H9 (cell line): ENCODE measurements at regions not wholly inside any gene's neighbourhood (a gene's known extent, or its start where the extent isn't known, plus 50 kb on each side); places are given as distances from the start of the nearest gene placed in this dataset.

ENCODE experiments used
- DNase-seq: peaks from one replicate; pipeline ENCODE4 v3.0.0-alpha.2; 2017
- H2AFZ ChIP-seq: one replicate; pipeline ENCODE4 v1.6.1; 2013; ENCODE audit warnings: mild to moderate bottlenecking, low read length, control low read depth, moderate library complexity
- H2AK5ac ChIP-seq: 2 replicates; pipeline ENCODE4 v1.6.1; 2013; ENCODE audit warnings: low read length, control low read depth, mixed read lengths; ENCODE audit not compliant: insufficient read length
- H2BK120ac ChIP-seq: one replicate; pipeline ENCODE4 v1.6.1; 2013; ENCODE audit warnings: low read depth, mild to moderate bottlenecking, low read length, control low read depth, inconsistent platforms; ENCODE audit not compliant: poor library complexity, severe bottlenecking
- H2BK12ac ChIP-seq: 2 replicates; pipeline ENCODE4 v1.6.1; 2013; ENCODE audit warnings: low read length, control low read depth, mixed read lengths, low read depth; ENCODE audit not compliant: insufficient read length
- H2BK15ac ChIP-seq: 2 replicates; pipeline ENCODE4 v1.6.1; 2013; ENCODE audit warnings: low read depth, low read length, control low read depth
- H2BK20ac ChIP-seq: one replicate; pipeline ENCODE4 v1.6.1; 2013; ENCODE audit warnings: low read depth, mild to moderate bottlenecking, low read length, control low read depth, inconsistent platforms; ENCODE audit not compliant: poor library complexity, severe bottlenecking
- H2BK5ac ChIP-seq: 2 replicates; pipeline ENCODE4 v1.6.1; 2013; ENCODE audit warnings: low read length, control low read depth, mixed read lengths; ENCODE audit not compliant: insufficient read length
- H3K14ac ChIP-seq: 2 replicates; pipeline ENCODE4 v1.6.1; 2013; ENCODE audit warnings: low read length, control low read depth; ENCODE audit not compliant: insufficient read depth
- H3K18ac ChIP-seq: 2 replicates; pipeline ENCODE4 v1.6.1; 2013; ENCODE audit warnings: low read depth, mild to moderate bottlenecking, mixed read lengths, low read length, control low read depth; ENCODE audit not compliant: insufficient read length
- H3K23ac ChIP-seq: 2 replicates; pipeline ENCODE4 v1.6.1; 2013; ENCODE audit warnings: low read length, control low read depth, mixed read lengths, low read depth; ENCODE audit not compliant: insufficient read length
- H3K23me2 ChIP-seq: 2 replicates; pipeline ENCODE4 v1.6.1; 2013; ENCODE audit warnings: low read depth, mild to moderate bottlenecking, mixed read lengths, low read length, control low read depth; ENCODE audit not compliant: insufficient read length, poor library complexity, severe bottlenecking
- H3K27ac ChIP-seq: 2 replicates; pipeline ENCODE4 v1.5.1; 2013; ENCODE audit warnings: low read length, control low read depth, mixed read lengths, low read depth; ENCODE audit not compliant: insufficient read length
- H3K27me3 ChIP-seq: 2 replicates; pipeline ENCODE4 v1.6.1; 2013; ENCODE audit warnings: low read length, control low read depth, inconsistent platforms; ENCODE audit not compliant: insufficient read depth
- H3K4ac ChIP-seq: 2 replicates; pipeline ENCODE4 v1.6.1; 2013; ENCODE audit warnings: low read depth, mild to moderate bottlenecking, control low read depth, inconsistent platforms, low read length, moderate library complexity
- H3K4me1 ChIP-seq: 2 replicates; pipeline ENCODE4 v1.6.1; 2013; ENCODE audit warnings: low read length, control low read depth, inconsistent platforms; ENCODE audit not compliant: insufficient read depth
- H3K4me2 ChIP-seq: 2 replicates; pipeline ENCODE4 v1.6.1; 2013; ENCODE audit warnings: low read length, control low read depth, mixed read lengths; ENCODE audit not compliant: insufficient read length, insufficient read depth
- H3K56ac ChIP-seq: 2 replicates; pipeline ENCODE4 v1.6.1; 2013; ENCODE audit warnings: low read depth, mild to moderate bottlenecking, mixed read lengths, low read length, control low read depth; ENCODE audit not compliant: insufficient read length
- H3K79me1 ChIP-seq: 2 replicates; pipeline ENCODE4 v1.6.1; 2013; ENCODE audit warnings: low read depth, mild to moderate bottlenecking, moderate library complexity, low read length, control low read depth, inconsistent platforms; ENCODE audit not compliant: insufficient read depth, poor library complexity, severe bottlenecking
- H3K79me2 ChIP-seq: 2 replicates; pipeline ENCODE4 v1.6.1; 2013; ENCODE audit warnings: low read length, control low read depth, inconsistent platforms; ENCODE audit not compliant: insufficient read depth
- H3K9ac ChIP-seq: 2 replicates; pipeline ENCODE4 v1.6.1; 2013; ENCODE audit warnings: low read length, control low read depth, mixed read lengths; ENCODE audit not compliant: insufficient read length; ENCODE audit errors: extremely low read depth
- H3K9me3 ChIP-seq: one replicate; pipeline ENCODE4 v1.6.1; 2013; ENCODE audit warnings: low read depth, low read length, inconsistent platforms; ENCODE audit not compliant: control insufficient read depth
- H3T11ph ChIP-seq: one replicate; pipeline ENCODE4 v1.6.1; 2013; ENCODE audit warnings: mild to moderate bottlenecking, low read length, control low read depth, inconsistent platforms
- H4K20me1 ChIP-seq: one replicate; pipeline ENCODE4 v1.6.1; 2013; ENCODE audit not compliant: control insufficient read depth, insufficient read length, insufficient read depth
- H4K5ac ChIP-seq: 2 replicates; pipeline ENCODE4 v1.6.1; 2013; ENCODE audit warnings: low read depth, mild to moderate bottlenecking, mixed read lengths, low read length, control low read depth; ENCODE audit not compliant: insufficient read length
- H4K8ac ChIP-seq: replicated peaks from 2 replicates; pipeline ENCODE4 v1.6.1; 2013; ENCODE audit warnings: low read length, control low read depth, mixed read lengths, low read depth; ENCODE audit not compliant: insufficient read length
- H4K91ac ChIP-seq: 2 replicates; pipeline ENCODE4 v1.6.1; 2013; ENCODE audit warnings: low read depth, mild to moderate bottlenecking, moderate library complexity, mixed read lengths, low read length, control low read depth; ENCODE audit not compliant: insufficient read length
- H3K27ac Mint-ChIP-seq, 3 experiments: 2 replicates in 2 of 3; 3 replicates in 1 of 3; pipeline ENCODE4 v1.8.0; 2020 to 2021; ENCODE audit warnings: mixed read lengths in 3 of 3, mild to moderate bottlenecking in 1 of 3, moderate library complexity in 1 of 3
- H3K27me3 Mint-ChIP-seq: 2 replicates; pipeline ENCODE4 v1.8.0; 2021; ENCODE audit warnings: low read depth, mild to moderate bottlenecking, moderate library complexity, mixed read lengths
- H3K36me3 Mint-ChIP-seq, 3 experiments: 2 replicates in 2 of 3; 3 replicates in 1 of 3; pipeline ENCODE4 v1.8.0; 2020 to 2021; ENCODE audit warnings: low read depth in 3 of 3, mixed read lengths in 3 of 3; ENCODE audit not compliant: insufficient read depth in 1 of 3
- H3K4me1 Mint-ChIP-seq, 2 experiments: 2 replicates each; pipeline ENCODE4 v1.8.0; 2020; ENCODE audit warnings: mixed read lengths in 2 of 2
- H3K4me3 Mint-ChIP-seq, 2 experiments: 2 replicates in 1 of 2; 3 replicates in 1 of 2; pipeline ENCODE4 v1.8.0; 2020 to 2021; ENCODE audit warnings: mild to moderate bottlenecking in 2 of 2, mixed read lengths in 2 of 2, moderate library complexity in 1 of 2
- H3K9me3 Mint-ChIP-seq, 2 experiments: 2 replicates in 1 of 2; 3 replicates in 1 of 2; pipeline ENCODE4 v1.8.0; 2020; ENCODE audit warnings: mild to moderate bottlenecking in 2 of 2, mixed read lengths in 2 of 2, moderate library complexity in 1 of 2
- CTCF ChIP-seq: fragments of 200-600 bp; sonication (generic); conservative IDR thresholded peaks from 3 replicates; pipeline ENCODE4 v1.8.0; 2021; ENCODE audit warnings: antibody characterized with exemption, mild to moderate bottlenecking
- WGBS: extraction: QIAGEN DNeasy Blood & Tissue Kit; methylation state at CpG from one replicate; pipeline ENCODE4 v1.1.7; 2013; ENCODE audit warnings: missing lambda C conversion rate, low lambda C conversion rate, mixed read lengths; ENCODE audit not compliant: insufficient read length; ENCODE audit errors: extremely low coverage; 5-methylcytosine and 5-hydroxymethylcytosine counted together

DNA sequence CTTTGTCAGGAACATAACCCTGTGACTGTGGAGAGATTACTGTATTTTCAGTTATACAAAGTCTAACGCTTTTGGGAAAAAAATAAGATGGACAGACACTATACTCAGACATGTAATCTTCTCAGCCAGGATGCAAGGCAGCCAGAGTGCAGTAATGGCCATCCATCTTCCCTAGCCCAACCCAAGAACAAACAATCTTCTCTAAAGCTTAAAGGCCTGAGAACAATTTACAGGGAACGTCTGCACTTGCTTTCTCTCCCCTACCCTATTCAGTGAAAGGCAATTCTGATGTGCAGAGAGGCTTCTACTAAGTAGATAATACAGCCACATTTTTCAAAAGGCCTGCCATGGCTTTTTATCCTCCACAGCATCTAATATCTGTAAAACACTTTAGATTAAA is 471.3 kb downstream of the FGF13 start:
- Histone ChIP-seq H2BK120ac (no peak overlapping the region), H2AFZ (no peak overlapping the region), H3K27me3 (no peaks in the 10 kb centered on the region), H4K91ac (no peak overlapping the region), H3K14ac (no peak overlapping the region), H3K27ac (no peak overlapping the region), H3T11ph (no peak overlapping the region), H4K20me1 (no peaks in the 10 kb centered on the region), H3K18ac (no peak overlapping the region), H2BK15ac (no peak overlapping the region), H3K23ac (no peak overlapping the region), H3K79me1 (no peaks in the 10 kb centered on the region), H4K5ac (no peak overlapping the region), H3K4me2 (no peak overlapping the region), H3K4ac (no peak overlapping the region), H3K9ac (no peak overlapping the region), H4K8ac (no peak overlapping the region), H2BK5ac (no peak overlapping the region), H2BK12ac (no peak overlapping the region), H3K23me2 (no peaks in the 10 kb centered on the region), H3K79me2 (no peaks in the 10 kb centered on the region), H3K9me3 (no peaks in the 10 kb centered on the region), H3K56ac (no peak overlapping the region), H2BK20ac (no peak overlapping the region), H2AK5ac (no peak overlapping the region), H3K4me1 (no peaks in the 10 kb centered on the region)
- Mint-ChIP-seq H3K9me3 (peaks cover 2 to 46% of the 10 kb centered on the region in 2 experiments; a peak in 4 of 5 replicates), H3K27me3 (no peaks in the 10 kb centered on the region), H3K36me3 (peaks cover 0 to 2% (median 0%) of the 10 kb centered on the region in 3 experiments; a peak in 1 of 7 replicates), H3K4me1 (no peaks in the 10 kb centered on the region), H3K27ac (no peak overlapping the region; a peak in 1 of 7 replicates), H3K4me3 (no peak overlapping the region)
- no peak for TF ChIP-seq CTCF
- DNase-seq, result no peak
- no CpG with 5 or more reads among the region's 2 CpGs for WGBS
